Esophagus muscularis mucosa (tissue), 4 donors: ENCODE measurements at regions not wholly inside any gene's neighbourhood (a gene's known extent, or its start where the extent isn't known, plus 50 kb on each side); places are given as distances from the start of the nearest gene placed in this dataset.

Experiments
- DNase-seq: peaks from one replicate; pipeline ENCODE4 v3.0.0-alpha.2; 2017; ENCODE audit errors: extremely low spot score
- H3K27ac ChIP-seq, 4 donors: fragments of 200-600 bp; sonication (generic); replicated peaks in 1 of 4; 1 replicate in 3 of 4; 2 replicates in 1 of 4; pipeline ENCODE4 v1.5.1; 2016 to 2019; ENCODE audit warnings: mild to moderate bottlenecking in 1 of 4
- H3K27me3 ChIP-seq, 4 donors: fragments of 200-600 bp; sonication (generic); one replicate each; pipeline versions ENCODE4 v1.5.1 to v1.6.0; 2016 to 2019
- H3K36me3 ChIP-seq, 4 donors: fragments of 200-600 bp; sonication (generic); one replicate each; pipeline ENCODE4 v1.5.1; 2016 to 2019
- H3K4me1 ChIP-seq, 4 donors: fragments of 200-600 bp; sonication (generic); one replicate each; pipeline ENCODE4 v1.5.1; 2016 to 2019
- H3K4me3 ChIP-seq, 4 donors: fragments of 200-600 bp; sonication (generic); 1 replicate in 2 of 4; 2 replicates in 2 of 4; pipeline ENCODE4 v1.5.1; 2016 to 2019; ENCODE audit warnings: mild to moderate bottlenecking in 4 of 4, moderate library complexity in 1 of 4
- H3K9me3 ChIP-seq, 4 donors: fragments of 200-600 bp; sonication (generic); 1 replicate in 3 of 4; 2 replicates in 1 of 4; pipeline ENCODE4 v1.5.1; 2016 to 2019
- CTCF ChIP-seq, 3 experiments: fragments of 200-600 bp in 2 of 3; fragments of 450-650 bp in 1 of 3; sonication (generic) in 2 of 3; IDR thresholded peaks; one replicate each; pipeline ENCODE4 v1.5.1; 2017 to 2019; ENCODE audit warnings: antibody characterized with exemption in 3 of 3, mild to moderate bottlenecking in 2 of 3, moderate library complexity in 1 of 3
- EP300 ChIP-seq: sonication (generic); formaldehyde crosslinking; IDR thresholded peaks from one replicate; pipeline ENCODE4 v1.6.1; 2017; ENCODE audit warnings: antibody characterized with exemption
- POLR2A ChIP-seq: fragments of 450-650 bp; IDR thresholded peaks from one replicate; pipeline ENCODE4 v1.6.1; 2017; ENCODE audit warnings: antibody characterized with exemption, moderate library complexity, mild to moderate bottlenecking, low read depth
- POLR2AphosphoS5 ChIP-seq, 2 donors: sonication (generic); formaldehyde crosslinking; IDR thresholded peaks; one replicate each; pipeline ENCODE4 v1.6.1; 2017; ENCODE audit warnings: antibody characterized with exemption in 2 of 2
- WGBS: methylation state at CpG from one replicate; pipeline ENCODE4 v1.1.5; 2018; 5-methylcytosine and 5-hydroxymethylcytosine counted together
- intact Hi-C: fragments of 100-400 bp; cut with DNase I; formaldehyde crosslinking; loops from one replicate; pipeline ENCODE4 v1.15.1; 2023

GRCh38 chr7:42997611-42998010 lies 65.4 kb downstream of the MRPL32 start:
- 84% methylated on average over 3 of the region's 3 CpGs for WGBS
- H3K27ac ChIP-seq, result no peak overlapping the region
- H3K4me3 ChIP-seq, result no peak overlapping the region
- no peaks in the 10 kb centered on the region for H3K36me3 ChIP-seq
- no peak for TF ChIP-seq POLR2A
- TF ChIP-seq CTCF (IDR thresholded peaks at IDR 0.05), result no peak
- TF ChIP-seq EP300, result no peak
- no peak for TF ChIP-seq POLR2AphosphoS5 (IDR thresholded peaks at IDR 0.05)
- H3K27me3 ChIP-seq, result peaks cover 0 to 4% (median 0%) of the 10 kb centered on the region in 4 donors
- peak; percentile 53 for DNase-seq
- H3K4me1 ChIP-seq, result no peaks in the 10 kb centered on the region
- no peaks in the 10 kb centered on the region for H3K9me3 ChIP-seq
- intact Hi-C loops, result no loop called here

- intact Hi-C loops, result no loop called here
- DNase-seq, result peak; percentile 37
These were observed 71.9 kb downstream of the MRPL32 start for GRCh38 chr7:43004082-43004481.

GRCh38 chr7:43006008-43006407 lies 73.8 kb downstream of the MRPL32 start:
- DNase-seq, result no peak
- TF ChIP-seq EP300 (no peak), POLR2AphosphoS5 (IDR thresholded peaks at IDR 0.05) (no peak), POLR2A (no peak), CTCF (IDR thresholded peaks at IDR 0.05) (no peak)
- H3K27me3 ChIP-seq, result peaks cover 0 to 4% (median 0%) of the 10 kb centered on the region in 4 donors
- no peak overlapping the region for H3K27ac ChIP-seq
- H3K36me3 ChIP-seq, result no peaks in the 10 kb centered on the region
- no peaks in the 10 kb centered on the region for H3K9me3 ChIP-seq
- H3K4me3 ChIP-seq, result no peak overlapping the region
- WGBS, result 90% methylated on average over 2 of the region's 2 CpGs
- H3K4me1 ChIP-seq, result no peaks in the 10 kb centered on the region
- intact Hi-C loops, result no loop called here

More at GRCh38 chr7:43004082-43004481, 71.9 kb downstream of the MRPL32 start:
- TF ChIP-seq POLR2A, result no peak
- TF ChIP-seq CTCF (IDR thresholded peaks at IDR 0.05), result no peak
- no peak for TF ChIP-seq EP300
- TF ChIP-seq POLR2AphosphoS5 (IDR thresholded peaks at IDR 0.05), result no peak
- Histone ChIP-seq H3K4me3 (no peak overlapping the region), H3K27me3 (peaks cover 0 to 4% (median 0%) of the 10 kb centered on the region in 4 donors), H3K9me3 (no peaks in the 10 kb centered on the region), H3K4me1 (no peaks in the 10 kb centered on the region), H3K27ac (no peak overlapping the region), H3K36me3 (no peaks in the 10 kb centered on the region)

GRCh38 chr7:43010061-43010460 lies 77.9 kb downstream of the MRPL32 start:
- intact Hi-C loops, result no loop called here
- Histone ChIP-seq H3K36me3 (no peaks in the 10 kb centered on the region), H3K4me3 (no peak overlapping the region), H3K9me3 (no peaks in the 10 kb centered on the region), H3K27me3 (peaks cover 0 to 3% (median 0%) of the 10 kb centered on the region in 4 donors), H3K4me1 (no peaks in the 10 kb centered on the region), H3K27ac (no peak overlapping the region)
- no peak for DNase-seq
- TF ChIP-seq POLR2AphosphoS5 (IDR thresholded peaks at IDR 0.05), result no peak
- no peak for TF ChIP-seq CTCF (IDR thresholded peaks at IDR 0.05)
- TF ChIP-seq EP300, result no peak
- no peak for TF ChIP-seq POLR2A
- WGBS, result 80% methylated on average over 1 of the region's 1 CpG

- no peak overlapping the region for H3K4me3 ChIP-seq
- H3K9me3 ChIP-seq, result no peaks in the 10 kb centered on the region
- H3K27ac ChIP-seq, result no peak overlapping the region
- no peaks in the 10 kb centered on the region for H3K4me1 ChIP-seq
- H3K27me3 ChIP-seq, result no peaks in the 10 kb centered on the region
- no peak for TF ChIP-seq CTCF (IDR thresholded peaks at IDR 0.05)
- no peak for TF ChIP-seq POLR2A
- no peak for TF ChIP-seq POLR2AphosphoS5 (IDR thresholded peaks at IDR 0.05)
- TF ChIP-seq EP300, result no peak
- intact Hi-C loops, result no loop called here
- WGBS, result 92% methylated on average over 2 of the region's 2 CpGs
- H3K36me3 ChIP-seq, result no peaks in the 10 kb centered on the region
- no peak for DNase-seq
These were observed 79.7 kb downstream of the MRPL32 start for GRCh38 chr7:43011879-43012278.
